SK-N-MC (cell line): ENCODE measurements at regions not wholly inside any gene's neighbourhood (a gene's known extent, or its start where the extent isn't known, plus 50 kb on each side); places are given as distances from the start of the nearest gene placed in this dataset.

Source experiments
- DNase-seq: peaks from one replicate; pipeline ENCODE4 v3.0.0-alpha.2; 2011; ENCODE audit warnings: low read depth, low spot score
- H3K27ac ChIP-seq: fragments of 200-600 bp; sonication (generic); 2 replicates; pipeline ENCODE4 v1.5.1; 2016; ENCODE audit warnings: mixed run types
- H3K36me3 ChIP-seq: fragments of 200-600 bp; sonication (generic); 2 replicates; pipeline ENCODE4 v1.6.1; 2017; ENCODE audit warnings: antibody characterized with exemption, low read length, mixed read lengths; ENCODE audit not compliant: insufficient read depth
- H3K4me3 ChIP-seq: fragments of 200-600 bp; sonication (generic); 2 replicates; pipeline ENCODE4 v1.5.1; 2016
- H3K9ac ChIP-seq: fragments of 200-600 bp; sonication (generic); 2 replicates; pipeline ENCODE4 v1.8.0; 2017; ENCODE audit warnings: mixed run types, mixed read lengths; ENCODE audit not compliant: insufficient read length
- H3K9me3 ChIP-seq: fragments of 200-600 bp; sonication (generic); 2 replicates; pipeline ENCODE4 v1.6.1; 2017; ENCODE audit warnings: low read depth, mild to moderate bottlenecking, antibody characterized with exemption, low read length, moderate library complexity, mixed read lengths
- EZH2 ChIP-seq: fragments of 200-600 bp; sonication (generic); IDR thresholded peaks from one replicate; pipeline ENCODE4 v1.6.1; 2017; ENCODE audit warnings: antibody characterized with exemption
- FOXP2 ChIP-seq: optimal IDR thresholded peaks from 2 replicates; pipeline ENCODE3; 2011; ENCODE audit warnings: mild to moderate bottlenecking, moderate library complexity; ENCODE audit not compliant: insufficient read depth; ENCODE audit errors: extremely low read length, control extremely low read depth
- POLR2AphosphoS5 ChIP-seq: IDR thresholded peaks from 2 replicates; pipeline ENCODE4 v1.6.1; 2012; ENCODE audit warnings: mild to moderate bottlenecking, low read depth, low read length, borderline replicate concordance

DNA sequence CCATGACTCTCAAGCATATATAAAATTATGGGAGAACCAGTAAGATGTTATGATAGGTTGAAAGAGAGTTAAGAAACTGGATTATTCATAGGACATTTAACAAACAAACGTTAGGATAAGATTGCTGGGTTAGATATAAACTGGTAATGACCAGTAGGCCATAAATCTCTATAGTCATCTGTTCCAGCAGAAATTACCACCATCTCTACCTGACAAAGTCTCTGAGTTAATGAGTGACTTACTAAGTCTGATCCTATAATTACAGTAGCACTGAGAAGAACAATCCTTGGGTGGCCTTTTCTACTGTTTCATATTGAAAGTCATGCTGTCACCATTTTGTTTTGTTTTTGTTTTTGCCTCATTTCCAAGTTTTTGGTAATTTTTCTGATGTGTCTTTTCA, 136.9 kb upstream of the CNOT2 start:
- DNase-seq, result no peak
- Histone ChIP-seq H3K36me3 (no peaks in the 10 kb centered on the region), H3K27ac (no peak overlapping the region), H3K4me3 (no peak overlapping the region), H3K9me3 (peaks cover 5% of the 10 kb centered on the region; the same call in 1 of the 2 replicates), H3K9ac (no peak overlapping the region)
- TF ChIP-seq POLR2AphosphoS5 (no peak), EZH2 (no peak), FOXP2 (no peak)

DNA sequence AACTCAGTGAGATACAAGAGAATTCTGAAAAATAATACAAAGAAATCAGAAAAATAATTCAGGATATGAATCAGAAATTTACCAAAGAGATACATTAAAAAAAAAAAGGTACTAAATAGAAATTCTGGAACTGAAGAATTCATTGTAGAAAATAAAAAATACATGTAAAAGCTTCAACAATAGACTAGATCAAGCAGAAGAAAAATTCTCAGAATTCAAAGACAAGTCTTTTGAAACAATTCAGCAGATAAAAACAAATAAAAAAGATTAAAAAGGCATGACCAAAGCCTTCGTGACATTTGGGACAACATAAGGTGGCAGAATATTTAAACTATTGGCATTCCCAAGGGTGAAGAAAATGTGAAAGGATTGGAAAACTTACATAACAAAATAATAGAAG, 133.1 kb upstream of the CNOT2 start:
- TF ChIP-seq EZH2 (no peak), POLR2AphosphoS5 (no peak), FOXP2 (no peak)
- DNase-seq, result no peak

DNA sequence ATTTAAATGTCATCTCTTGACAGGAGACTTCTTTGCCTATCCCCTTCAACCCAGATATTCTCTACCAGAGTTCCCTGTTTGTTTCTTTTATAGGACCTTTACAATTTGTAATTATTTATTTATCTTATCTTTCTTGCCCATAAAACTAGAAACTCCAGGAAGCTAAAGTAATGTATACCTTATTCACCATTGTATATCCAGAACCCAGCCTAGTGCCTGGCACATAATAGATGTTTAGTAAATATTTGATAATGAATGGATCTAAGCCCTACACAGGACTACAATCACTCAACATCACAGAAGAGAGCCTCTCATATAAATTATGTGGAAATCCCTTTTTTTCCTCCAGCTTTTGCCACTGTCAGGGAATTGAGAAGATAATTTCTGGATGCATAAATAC, 125.6 kb upstream of the CNOT2 start:
- H3K36me3 ChIP-seq, result no peaks in the 10 kb centered on the region
- H3K4me3 ChIP-seq, result no peak overlapping the region
- H3K9ac ChIP-seq, result no peak overlapping the region
- H3K9me3 ChIP-seq, result no peaks in the 10 kb centered on the region
- TF ChIP-seq EZH2 (no peak), POLR2AphosphoS5 (no peak), FOXP2 (no peak)
- H3K27ac ChIP-seq, result no peak overlapping the region
- DNase-seq, result no peak

More for the DNA sequence above, 133.1 kb upstream of the CNOT2 start:
- Histone ChIP-seq H3K9me3 (peaks cover 5% of the 10 kb centered on the region; the same call in 1 of the 2 replicates), H3K4me3 (no peak overlapping the region), H3K36me3 (no peaks in the 10 kb centered on the region), H3K27ac (no peak overlapping the region), H3K9ac (no peak overlapping the region)

DNA sequence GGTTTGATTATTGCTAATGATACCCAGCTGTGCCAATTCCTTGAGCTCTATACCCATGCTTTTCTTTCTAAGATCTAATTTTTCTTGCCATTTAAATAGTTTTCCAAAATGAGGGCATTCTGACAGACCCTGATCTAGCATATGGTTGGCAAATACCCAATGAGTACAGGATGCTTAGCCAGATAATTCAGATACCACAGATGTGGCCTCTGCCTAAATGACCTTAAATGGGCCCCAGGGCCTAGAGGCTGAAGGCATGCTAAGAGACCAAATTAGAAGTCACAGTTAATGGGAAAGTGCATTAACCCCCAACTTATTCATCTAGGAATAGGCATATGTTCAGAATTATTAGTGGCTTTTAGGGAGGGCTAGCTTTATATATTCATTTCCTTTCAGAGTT, 122.3 kb upstream of the CNOT2 start:
- Histone ChIP-seq H3K4me3 (no peak overlapping the region), H3K9me3 (no peaks in the 10 kb centered on the region), H3K27ac (no peak overlapping the region), H3K36me3 (no peaks in the 10 kb centered on the region), H3K9ac (no peak overlapping the region)
- TF ChIP-seq POLR2AphosphoS5, result no peak
- TF ChIP-seq FOXP2, result no peak
- no peak for TF ChIP-seq EZH2
- no peak for DNase-seq

DNA sequence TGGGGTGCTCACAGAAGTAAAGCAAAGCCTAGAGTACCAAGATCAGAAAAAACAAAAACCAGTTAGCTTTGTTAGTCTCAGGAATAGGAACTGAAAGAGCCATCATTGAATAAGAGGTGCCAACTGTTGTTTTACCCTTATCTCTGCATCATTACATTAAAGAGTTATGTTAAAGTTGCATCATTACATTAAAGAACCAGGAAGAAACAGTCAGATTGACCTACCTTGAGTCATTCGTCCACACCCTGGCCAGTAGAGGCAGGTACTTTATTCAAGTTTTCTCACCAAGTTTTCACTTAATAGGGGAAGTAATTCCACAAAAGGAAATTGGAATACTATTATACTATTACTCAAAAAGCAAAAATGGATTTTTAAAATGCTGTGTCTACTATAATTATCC, 121.7 kb upstream of the CNOT2 start:
- Histone ChIP-seq H3K9ac (no peak overlapping the region), H3K9me3 (no peaks in the 10 kb centered on the region), H3K4me3 (no peak overlapping the region), H3K36me3 (no peaks in the 10 kb centered on the region), H3K27ac (no peak overlapping the region)
- TF ChIP-seq EZH2 (no peak), FOXP2 (no peak), POLR2AphosphoS5 (no peak)
- DNase-seq, result no peak

GRCh38 chr12:70122804-70123203, 120.4 kb upstream of the CNOT2 start:
- no peaks in the 10 kb centered on the region for H3K36me3 ChIP-seq
- DNase-seq, result no peak
- H3K9ac ChIP-seq, result no peak overlapping the region
- no peak overlapping the region for H3K27ac ChIP-seq
- TF ChIP-seq EZH2, result no peak
- no peak for TF ChIP-seq FOXP2
- TF ChIP-seq POLR2AphosphoS5, result no peak
- no peaks in the 10 kb centered on the region for H3K9me3 ChIP-seq
- no peak overlapping the region for H3K4me3 ChIP-seq

GRCh38 chr12:70149013-70149412, 94.2 kb upstream of the CNOT2 start:
- no peak for TF ChIP-seq FOXP2
- TF ChIP-seq EZH2, result no peak
- TF ChIP-seq POLR2AphosphoS5, result no peak
- Histone ChIP-seq H3K9me3 (no peaks in the 10 kb centered on the region), H3K9ac (no peak overlapping the region), H3K27ac (no peak overlapping the region), H3K4me3 (no peak overlapping the region), H3K36me3 (no peaks in the 10 kb centered on the region)
- no peak for DNase-seq

GRCh38 chr12:70149665-70150064, 93.6 kb upstream of the CNOT2 start:
- Histone ChIP-seq H3K4me3 (no peak overlapping the region), H3K9me3 (0 out of 2 replicates have a peak, but pooled peaks cover 2% of the 10 kb centered on the region), H3K27ac (no peak overlapping the region), H3K36me3 (no peaks in the 10 kb centered on the region), H3K9ac (no peak overlapping the region)
- no peak for DNase-seq
- TF ChIP-seq FOXP2, result no peak

DNA sequence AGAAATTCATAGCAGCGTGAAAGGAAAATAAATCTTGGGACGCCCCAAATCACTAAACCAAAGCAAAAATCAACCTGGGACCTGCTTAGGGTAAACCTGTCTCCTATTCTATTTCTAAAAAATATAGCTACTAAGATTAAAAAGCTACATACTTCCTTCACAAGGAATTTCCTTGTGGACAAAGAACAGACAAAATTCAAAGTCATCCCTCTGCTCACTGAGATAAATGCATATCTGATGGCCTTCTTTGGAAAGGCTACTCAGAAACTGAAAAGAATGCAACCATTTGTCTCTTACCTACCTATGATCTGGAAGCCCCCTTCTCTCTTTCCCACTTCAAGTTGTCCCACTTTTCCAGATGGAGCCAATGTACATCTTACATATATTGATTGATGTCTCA, 93.0 kb upstream of the CNOT2 start:
- 0 out of 2 replicates have a peak, but pooled peaks cover 2% of the 10 kb centered on the region for H3K9me3 ChIP-seq
- no peak overlapping the region for H3K4me3 ChIP-seq
- H3K27ac ChIP-seq, result no peak overlapping the region
- DNase-seq, result no peak
- no peaks in the 10 kb centered on the region for H3K36me3 ChIP-seq
- TF ChIP-seq FOXP2, result no peak
- no peak for TF ChIP-seq EZH2
- no peak for TF ChIP-seq POLR2AphosphoS5
- no peak overlapping the region for H3K9ac ChIP-seq
